H9 (cell line): ENCODE measurements at regions not wholly inside any gene's neighbourhood (a gene's known extent, or its start where the extent isn't known, plus 50 kb on each side); places are given as distances from the start of the nearest gene placed in this dataset.
"Not testable (repeated sequence)": the region's sequence is repeated elsewhere in the genome, so short reads cannot be mapped to it uniquely, and the experiment has no call there.

Experiments
- DNase-seq: peaks from one replicate; pipeline ENCODE4 v3.0.0-alpha.2; 2017
- H2AFZ ChIP-seq: one replicate; pipeline ENCODE4 v1.6.1; 2013; ENCODE audit warnings: mild to moderate bottlenecking, low read length, control low read depth, moderate library complexity
- H2AK5ac ChIP-seq: 2 replicates; pipeline ENCODE4 v1.6.1; 2013; ENCODE audit warnings: low read length, control low read depth, mixed read lengths; ENCODE audit not compliant: insufficient read length
- H2BK120ac ChIP-seq: one replicate; pipeline ENCODE4 v1.6.1; 2013; ENCODE audit warnings: low read depth, mild to moderate bottlenecking, low read length, control low read depth, inconsistent platforms; ENCODE audit not compliant: poor library complexity, severe bottlenecking
- H2BK12ac ChIP-seq: 2 replicates; pipeline ENCODE4 v1.6.1; 2013; ENCODE audit warnings: low read length, control low read depth, mixed read lengths, low read depth; ENCODE audit not compliant: insufficient read length
- H2BK15ac ChIP-seq: 2 replicates; pipeline ENCODE4 v1.6.1; 2013; ENCODE audit warnings: low read depth, low read length, control low read depth
- H2BK20ac ChIP-seq: one replicate; pipeline ENCODE4 v1.6.1; 2013; ENCODE audit warnings: low read depth, mild to moderate bottlenecking, low read length, control low read depth, inconsistent platforms; ENCODE audit not compliant: poor library complexity, severe bottlenecking
- H2BK5ac ChIP-seq: 2 replicates; pipeline ENCODE4 v1.6.1; 2013; ENCODE audit warnings: low read length, control low read depth, mixed read lengths; ENCODE audit not compliant: insufficient read length
- H3K14ac ChIP-seq: 2 replicates; pipeline ENCODE4 v1.6.1; 2013; ENCODE audit warnings: low read length, control low read depth; ENCODE audit not compliant: insufficient read depth
- H3K18ac ChIP-seq: 2 replicates; pipeline ENCODE4 v1.6.1; 2013; ENCODE audit warnings: low read depth, mild to moderate bottlenecking, mixed read lengths, low read length, control low read depth; ENCODE audit not compliant: insufficient read length
- H3K23ac ChIP-seq: 2 replicates; pipeline ENCODE4 v1.6.1; 2013; ENCODE audit warnings: low read length, control low read depth, mixed read lengths, low read depth; ENCODE audit not compliant: insufficient read length
- H3K23me2 ChIP-seq: 2 replicates; pipeline ENCODE4 v1.6.1; 2013; ENCODE audit warnings: low read depth, mild to moderate bottlenecking, mixed read lengths, low read length, control low read depth; ENCODE audit not compliant: insufficient read length, poor library complexity, severe bottlenecking
- H3K27ac ChIP-seq: 2 replicates; pipeline ENCODE4 v1.5.1; 2013; ENCODE audit warnings: low read length, control low read depth, mixed read lengths, low read depth; ENCODE audit not compliant: insufficient read length
- H3K27me3 ChIP-seq: 2 replicates; pipeline ENCODE4 v1.6.1; 2013; ENCODE audit warnings: low read length, control low read depth, inconsistent platforms; ENCODE audit not compliant: insufficient read depth
- H3K4ac ChIP-seq: 2 replicates; pipeline ENCODE4 v1.6.1; 2013; ENCODE audit warnings: low read depth, mild to moderate bottlenecking, control low read depth, inconsistent platforms, low read length, moderate library complexity
- H3K4me1 ChIP-seq: 2 replicates; pipeline ENCODE4 v1.6.1; 2013; ENCODE audit warnings: low read length, control low read depth, inconsistent platforms; ENCODE audit not compliant: insufficient read depth
- H3K4me2 ChIP-seq: 2 replicates; pipeline ENCODE4 v1.6.1; 2013; ENCODE audit warnings: low read length, control low read depth, mixed read lengths; ENCODE audit not compliant: insufficient read length, insufficient read depth
- H3K56ac ChIP-seq: 2 replicates; pipeline ENCODE4 v1.6.1; 2013; ENCODE audit warnings: low read depth, mild to moderate bottlenecking, mixed read lengths, low read length, control low read depth; ENCODE audit not compliant: insufficient read length
- H3K79me1 ChIP-seq: 2 replicates; pipeline ENCODE4 v1.6.1; 2013; ENCODE audit warnings: low read depth, mild to moderate bottlenecking, moderate library complexity, low read length, control low read depth, inconsistent platforms; ENCODE audit not compliant: insufficient read depth, poor library complexity, severe bottlenecking
- H3K79me2 ChIP-seq: 2 replicates; pipeline ENCODE4 v1.6.1; 2013; ENCODE audit warnings: low read length, control low read depth, inconsistent platforms; ENCODE audit not compliant: insufficient read depth
- H3K9ac ChIP-seq: 2 replicates; pipeline ENCODE4 v1.6.1; 2013; ENCODE audit warnings: low read length, control low read depth, mixed read lengths; ENCODE audit not compliant: insufficient read length; ENCODE audit errors: extremely low read depth
- H3K9me3 ChIP-seq: one replicate; pipeline ENCODE4 v1.6.1; 2013; ENCODE audit warnings: low read depth, low read length, inconsistent platforms; ENCODE audit not compliant: control insufficient read depth
- H3T11ph ChIP-seq: one replicate; pipeline ENCODE4 v1.6.1; 2013; ENCODE audit warnings: mild to moderate bottlenecking, low read length, control low read depth, inconsistent platforms
- H4K20me1 ChIP-seq: one replicate; pipeline ENCODE4 v1.6.1; 2013; ENCODE audit not compliant: control insufficient read depth, insufficient read length, insufficient read depth
- H4K5ac ChIP-seq: 2 replicates; pipeline ENCODE4 v1.6.1; 2013; ENCODE audit warnings: low read depth, mild to moderate bottlenecking, mixed read lengths, low read length, control low read depth; ENCODE audit not compliant: insufficient read length
- H4K8ac ChIP-seq: replicated peaks from 2 replicates; pipeline ENCODE4 v1.6.1; 2013; ENCODE audit warnings: low read length, control low read depth, mixed read lengths, low read depth; ENCODE audit not compliant: insufficient read length
- H4K91ac ChIP-seq: 2 replicates; pipeline ENCODE4 v1.6.1; 2013; ENCODE audit warnings: low read depth, mild to moderate bottlenecking, moderate library complexity, mixed read lengths, low read length, control low read depth; ENCODE audit not compliant: insufficient read length
- H3K27ac Mint-ChIP-seq, 3 experiments: 2 replicates in 2 of 3; 3 replicates in 1 of 3; pipeline ENCODE4 v1.8.0; 2020 to 2021; ENCODE audit warnings: mixed read lengths in 3 of 3, mild to moderate bottlenecking in 1 of 3, moderate library complexity in 1 of 3
- H3K27me3 Mint-ChIP-seq: 2 replicates; pipeline ENCODE4 v1.8.0; 2021; ENCODE audit warnings: low read depth, mild to moderate bottlenecking, moderate library complexity, mixed read lengths
- H3K36me3 Mint-ChIP-seq, 3 experiments: 2 replicates in 2 of 3; 3 replicates in 1 of 3; pipeline ENCODE4 v1.8.0; 2020 to 2021; ENCODE audit warnings: low read depth in 3 of 3, mixed read lengths in 3 of 3; ENCODE audit not compliant: insufficient read depth in 1 of 3
- H3K4me1 Mint-ChIP-seq, 2 experiments: 2 replicates each; pipeline ENCODE4 v1.8.0; 2020; ENCODE audit warnings: mixed read lengths in 2 of 2
- H3K4me3 Mint-ChIP-seq, 2 experiments: 2 replicates in 1 of 2; 3 replicates in 1 of 2; pipeline ENCODE4 v1.8.0; 2020 to 2021; ENCODE audit warnings: mild to moderate bottlenecking in 2 of 2, mixed read lengths in 2 of 2, moderate library complexity in 1 of 2
- H3K9me3 Mint-ChIP-seq, 2 experiments: 2 replicates in 1 of 2; 3 replicates in 1 of 2; pipeline ENCODE4 v1.8.0; 2020; ENCODE audit warnings: mild to moderate bottlenecking in 2 of 2, mixed read lengths in 2 of 2, moderate library complexity in 1 of 2
- CTCF ChIP-seq: fragments of 200-600 bp; sonication (generic); conservative IDR thresholded peaks from 3 replicates; pipeline ENCODE4 v1.8.0; 2021; ENCODE audit warnings: antibody characterized with exemption, mild to moderate bottlenecking
- whole genome bisulfite sequencing: extraction: QIAGEN DNeasy Blood & Tissue Kit; methylation state at CpG from one replicate; pipeline ENCODE4 v1.1.7; 2013; ENCODE audit warnings: missing lambda C conversion rate, low lambda C conversion rate, mixed read lengths; ENCODE audit not compliant: insufficient read length; ENCODE audit errors: extremely low coverage; 5-methylcytosine and 5-hydroxymethylcytosine counted together

- no CpG with 5 or more reads among the region's 3 CpGs for WGBS
- H2BK5ac ChIP-seq, result no peak overlapping the region
- H2BK15ac ChIP-seq, result no peak overlapping the region
- no peak overlapping the region for H3K14ac ChIP-seq
- no peak overlapping the region for H3K4ac ChIP-seq
- H3K27me3 Mint-ChIP-seq, result no peaks in the 10 kb centered on the region
- H3K4me2 ChIP-seq, result no peak overlapping the region
- no peak overlapping the region for H2AK5ac ChIP-seq
- H3K4me3 Mint-ChIP-seq, result no peak overlapping the region
- H3K56ac ChIP-seq, result no peak overlapping the region
- H3T11ph ChIP-seq, result no peak overlapping the region
- no peaks in the 10 kb centered on the region for H3K23me2 ChIP-seq
- H4K20me1 ChIP-seq, result no peaks in the 10 kb centered on the region
- H3K4me1 ChIP-seq, result peaks cover 9% of the 10 kb centered on the region
- H3K9ac ChIP-seq, result no peak overlapping the region
- H4K8ac ChIP-seq, result no peak overlapping the region
- H3K18ac ChIP-seq, result no peak overlapping the region
- no peak for DNase-seq
- H3K27ac ChIP-seq, result no peak overlapping the region
- peaks cover 19 to 25% of the 10 kb centered on the region in 2 experiments for H3K4me1 Mint-ChIP-seq
- no peak overlapping the region for H4K91ac ChIP-seq
- H4K5ac ChIP-seq, result no peak overlapping the region
- no peak overlapping the region for H2BK12ac ChIP-seq
- H3K27me3 ChIP-seq, result no peaks in the 10 kb centered on the region
- H3K9me3 Mint-ChIP-seq, result peaks cover 0 to 3% of the 10 kb centered on the region in 2 experiments; a peak in 1 of 5 replicates
- H3K79me1 ChIP-seq, result no peaks in the 10 kb centered on the region
- H3K79me2 ChIP-seq, result no peaks in the 10 kb centered on the region
- no peak overlapping the region for H2BK120ac ChIP-seq
- H2AFZ ChIP-seq, result no peak overlapping the region
- no peaks in the 10 kb centered on the region; a peak in 1 of 7 replicates for H3K36me3 Mint-ChIP-seq
- no peak overlapping the region for H3K27ac Mint-ChIP-seq
- TF ChIP-seq CTCF, result no peak
- H3K23ac ChIP-seq, result no peak overlapping the region
- H2BK20ac ChIP-seq, result no peak overlapping the region
- H3K9me3 ChIP-seq, result no peaks in the 10 kb centered on the region
These were observed 60.2 kb upstream of the MAP4K3 start for GRCh38 chr2:39497082-39497801.

- not testable (repeated sequence) for H3K56ac ChIP-seq, H3K27me3 ChIP-seq, H2BK120ac ChIP-seq, H3K9me3 Mint-ChIP-seq, DNase-seq, H3K18ac ChIP-seq, H3K4me1 ChIP-seq, H3K27ac ChIP-seq, H3K9me3 ChIP-seq, H3K79me2 ChIP-seq, H2AK5ac ChIP-seq, H3K79me1 ChIP-seq, H3K23me2 ChIP-seq, H3K36me3 Mint-ChIP-seq, H4K91ac ChIP-seq, H3K27ac Mint-ChIP-seq, H3K4ac ChIP-seq, H4K20me1 ChIP-seq, H2BK5ac ChIP-seq, H3K4me2 ChIP-seq, H3K9ac ChIP-seq, H3K23ac ChIP-seq, H3K4me3 Mint-ChIP-seq, H4K8ac ChIP-seq, H3K14ac ChIP-seq, H3T11ph ChIP-seq, H2BK20ac ChIP-seq, H4K5ac ChIP-seq, H2BK15ac ChIP-seq, H3K27me3 Mint-ChIP-seq, H2AFZ ChIP-seq, H2BK12ac ChIP-seq
- no CpG with 5 or more reads among the region's 5 CpGs for WGBS
- peaks cover 28 to 34% of the 10 kb centered on the region in 2 experiments for H3K4me1 Mint-ChIP-seq
These were observed 61.1 kb upstream of the MAP4K3 start for GRCh38 chr2:39498176-39498575.
